GM21515 (cell line): ENCODE measurements at regions not wholly inside any gene's neighbourhood (a gene's known extent, or its start where the extent isn't known, plus 50 kb on each side); places are given as distances from the start of the nearest gene placed in this dataset.

Experiments used
- ATAC-seq: cut with Tn5 transposase; IDR thresholded peaks from one replicate; pipeline ENCODE4 v1.9.1; 2021; ENCODE audit not compliant: unreplicated experiment

- ATAC-seq: no peak
Measured at GRCh38 chr1:88043834-88044233, 640.2 kb upstream of the PKN2 start.

GRCh38 chr1:88052167-88052566 is 631.9 kb upstream of the PKN2 start:
- ATAC-seq: no peak

- no peak for ATAC-seq
Measured at GRCh38 chr1:88053065-88053464, 631.0 kb upstream of the PKN2 start.

- ATAC-seq: no peak
Measured at GRCh38 chr1:88056881-88057280, 627.2 kb upstream of the PKN2 start.

- no peak for ATAC-seq
Measured at GRCh38 chr1:88058205-88058604, 625.9 kb upstream of the PKN2 start.

- no peak for ATAC-seq
Measured at GRCh38 chr1:88060112-88060673, 623.9 kb upstream of the PKN2 start.

GRCh38 chr1:88060750-88061491 is 623.2 kb upstream of the PKN2 start:
- no peak for ATAC-seq

- ATAC-seq: no peak
Measured at GRCh38 chr1:88061492-88062177, 622.4 kb upstream of the PKN2 start.

- no peak for ATAC-seq
Measured at GRCh38 chr1:88062650-88063153, 621.4 kb upstream of the PKN2 start.

GRCh38 chr1:88063605-88064004 is 620.5 kb upstream of the PKN2 start:
- no peak for ATAC-seq

- ATAC-seq: no peak
Measured at GRCh38 chr1:88068407-88068960, 615.6 kb upstream of the PKN2 start.

GRCh38 chr1:88070956-88071355 is 613.1 kb upstream of the PKN2 start:
- ATAC-seq: no peak

GRCh38 chr1:88074661-88075060 is 609.4 kb upstream of the PKN2 start:
- no peak for ATAC-seq

- no peak for ATAC-seq
Measured at GRCh38 chr1:88075813-88076212, 608.3 kb upstream of the PKN2 start.

GRCh38 chr1:88079036-88079435 is 605.0 kb upstream of the PKN2 start:
- no peak for ATAC-seq

- no peak for ATAC-seq
Measured at GRCh38 chr1:88080875-88081274, 603.2 kb upstream of the PKN2 start.

GRCh38 chr1:88088481-88088880 is 595.6 kb upstream of the PKN2 start:
- ATAC-seq: no peak

GRCh38 chr1:88089961-88090360 is 594.1 kb upstream of the PKN2 start:
- no peak for ATAC-seq

GRCh38 chr1:88098881-88099280 is 585.2 kb upstream of the PKN2 start:
- ATAC-seq: no peak

GRCh38 chr1:88101041-88101440 is 583.0 kb upstream of the PKN2 start:
- no peak for ATAC-seq

- ATAC-seq: no peak
Measured at GRCh38 chr1:88104236-88104635, 579.8 kb upstream of the PKN2 start.

GRCh38 chr1:88104886-88105285 is 579.2 kb upstream of the PKN2 start:
- ATAC-seq: no peak
